HepG2 (cell line): ENCODE measurements at regions not wholly inside any gene's neighbourhood (a gene's known extent, or its start where the extent isn't known, plus 50 kb on each side); places are given as distances from the start of the nearest gene placed in this dataset.

ENCODE experiments used
- ATAC-seq: fragments of 200-7000 bp; cut with Tn5 transposase; 3 replicates; pipeline ENCODE4 v1.9.1; 2020; ENCODE audit warnings: mild to moderate bottlenecking, moderate library complexity
- BruUV-seq: library from RNA; stranded (reverse); fragments of 400-500 nt; replicated peaks from 2 replicates; lab custom pipeline; 2021; lab: Mats Ljungman, UMichigan
- CTCF ChIA-PET: fragments of 300-600 bp; formaldehyde crosslinking; extraction: SDS; loops from one replicate; lab custom pipeline; 2021; ENCODE audit warnings: low total read pairs, inconsistent platforms, low intra/inter-chr PET ratio; lab: Yijun Ruan, JAX
- POLR2A ChIA-PET: fragments of 350-600 bp; sonication (Branson Sonifier 250); formaldehyde crosslinking; loops from one replicate; lab custom pipeline; 2020; ENCODE audit warnings: antibody characterized with exemption, inconsistent platforms; lab: Yijun Ruan, JAX
- DNase-seq: peaks from one replicate; pipeline ENCODE4 v3.0.0-alpha.2; 2015; ENCODE audit warnings: low spot score
- FAIRE-seq: peaks from 3 replicates; lab custom pipeline; 2011; peaks lifted over from hg19 to GRCh38; lab: Jason Lieb, UNC
- H2AFZ ChIP-seq: one replicate; pipeline ENCODE4 v1.6.1; 2011; ENCODE audit warnings: low read length, inconsistent platforms
- H3K27ac ChIP-seq: fragments of 300-600 bp; 3 replicates; pipeline ENCODE4 v1.8.0; 2011; ENCODE audit warnings: mixed run types, mild to moderate bottlenecking, mixed read lengths, low read length, inconsistent platforms; ENCODE audit not compliant: insufficient read depth; ENCODE audit errors: extremely low read length
- H3K27me3 ChIP-seq, 2 experiments: fragments of 200-600 bp in 1 of 2; 2 replicates in 1 of 2; 3 replicates in 1 of 2; pipeline versions ENCODE4 v1.6.0 to v1.8.0; 2011; ENCODE audit warnings: low read length in 2 of 2, mild to moderate bottlenecking in 2 of 2, moderate library complexity in 2 of 2, inconsistent platforms in 1 of 2; ENCODE audit not compliant: insufficient read depth in 2 of 2, control insufficient read depth in 1 of 2
- H3K36me3 ChIP-seq, 2 experiments: fragments of 200-600 bp in 1 of 2; replicated peaks in 1 of 2; 2 replicates in 1 of 2; 3 replicates in 1 of 2; pipeline versions ENCODE4 v1.5.1 to v1.8.0; 2011; ENCODE audit warnings: low read length in 2 of 2, inconsistent platforms in 1 of 2; ENCODE audit not compliant: insufficient read depth in 2 of 2, control insufficient read depth in 1 of 2
- H3K4me1 ChIP-seq: 2 replicates; pipeline ENCODE4 v1.5.1; 2012; ENCODE audit warnings: low read length, inconsistent platforms; ENCODE audit not compliant: insufficient read depth
- H3K4me2 ChIP-seq: 2 replicates; pipeline ENCODE4 v1.6.0; 2011; ENCODE audit warnings: low read depth, low read length, inconsistent platforms
- H3K4me3 ChIP-seq, 3 experiments: fragments of 200-600 bp in 1 of 3; sonication (generic), shearing (Covaris generic) in 1 of 3; replicated peaks in 1 of 3; 2 replicates each; pipeline ENCODE4 v1.5.1; 2011 to 2016; ENCODE audit warnings: low read length in 3 of 3, inconsistent platforms in 2 of 3, low read depth in 2 of 3, mild to moderate bottlenecking in 2 of 3, control low read depth in 1 of 3, mixed read lengths in 1 of 3; ENCODE audit not compliant: insufficient read depth in 1 of 3
- H3K79me2 ChIP-seq: one replicate; pipeline ENCODE4 v1.6.1; 2011; ENCODE audit warnings: low read length, inconsistent platforms; ENCODE audit not compliant: insufficient read depth
- H3K9ac ChIP-seq: 2 replicates; pipeline ENCODE4 v1.6.0; 2011; ENCODE audit warnings: mild to moderate bottlenecking, low read depth, low read length, inconsistent platforms; ENCODE audit not compliant: insufficient read depth
- H3K9me3 ChIP-seq: 2 replicates; pipeline ENCODE4 v1.5.1; 2012; ENCODE audit warnings: mild to moderate bottlenecking, low read length
- H4K20me1 ChIP-seq: 2 replicates; pipeline ENCODE4 v1.6.0; 2011; ENCODE audit warnings: inconsistent platforms, mild to moderate bottlenecking, low read length, moderate library complexity; ENCODE audit not compliant: insufficient read depth
- FOSL1 ChIP-seq: sonication (generic); formaldehyde crosslinking; IDR thresholded peaks from 2 replicates; pipeline ENCODE4 v1.9.0; 2021; ENCODE audit warnings: missing genetic modification reagents, borderline replicate concordance
- MAF1 ChIP-seq: sonication (generic); formaldehyde crosslinking; IDR thresholded peaks from 2 replicates; pipeline ENCODE4 v1.5.0; 2020; ENCODE audit warnings: missing genetic modification reagents, borderline replicate concordance
- MYNN ChIP-seq: sonication (generic); formaldehyde crosslinking; IDR thresholded peaks from 2 replicates; pipeline ENCODE4 v1.4.0; 2020; ENCODE audit warnings: mild to moderate bottlenecking, low read depth, missing genetic modification reagents
- NFATC3 ChIP-seq: sonication (generic); formaldehyde crosslinking; IDR thresholded peaks from 2 replicates; pipeline ENCODE4 v1.5.1; 2020; ENCODE audit warnings: mild to moderate bottlenecking, missing genetic modification reagents
- PAWR ChIP-seq: sonication (generic); formaldehyde crosslinking; IDR thresholded peaks from 2 replicates; pipeline ENCODE4 v1.4.0; 2020; ENCODE audit warnings: missing genetic modification reagents, mild to moderate bottlenecking, borderline replicate concordance
- TIGD3 ChIP-seq: sonication (generic); formaldehyde crosslinking; IDR thresholded peaks from 2 replicates; pipeline ENCODE4 v1.5.1; 2020; ENCODE audit warnings: mild to moderate bottlenecking, missing genetic modification reagents, borderline replicate concordance
- ZNF101 ChIP-seq: sonication (generic); formaldehyde crosslinking; IDR thresholded peaks from 2 replicates; pipeline ENCODE4 v1.4.0; 2020; ENCODE audit warnings: mild to moderate bottlenecking, low read depth, missing genetic modification reagents, borderline replicate concordance
- ZNF354B ChIP-seq: sonication (generic); formaldehyde crosslinking; IDR thresholded peaks from 2 replicates; pipeline ENCODE4 v1.8.0; 2022; ENCODE audit warnings: mild to moderate bottlenecking, missing genetic modification reagents
- WGBS: methylation state at CpG from one replicate; pipeline ENCODE4 v1.1.6; 2017; ENCODE audit warnings: low lambda C conversion rate; 5-methylcytosine and 5-hydroxymethylcytosine counted together
- in situ Hi-C: cut with HindIII; loops from 2 replicates; pipeline ENCODE4 v1.10.0; 2017; ENCODE audit warnings: low pct_unique_long_range_greater_than_20kb; ENCODE audit not compliant: extremely low pct_ligation_motif_present
- intact Hi-C: fragments of 100-400 bp; cut with micrococcal nuclease; formaldehyde crosslinking; loops from one replicate; pipeline ENCODE4 v1.10.0; 2022; ENCODE audit not compliant: unreplicated experiment

GRCh38 chr3:163185721-163186350 lies 1689.2 kb downstream of the OTOL1 start:
- CTCF ChIA-PET = no interaction called here
- intact Hi-C loops (no loop called here), in situ Hi-C loops (no loop called here)
- POLR2A ChIA-PET = no interaction called here
- no peak for ATAC-seq
- H3K4me3 ChIP-seq = no peak overlapping the region
- no peak overlapping the region for H3K9ac ChIP-seq
- BruUV-seq = no TSS peak
- H2AFZ ChIP-seq = no peak overlapping the region
- H3K4me1 ChIP-seq = no peaks in the 10 kb centered on the region
- no peak for FAIRE-seq
- H3K4me2 ChIP-seq = no peak overlapping the region
- TF ChIP-seq MYNN (CRISPR knock-in tag) (no peak), NFATC3 (CRISPR knock-in tag) (no peak), TIGD3 (CRISPR knock-in tag) (no peak), PAWR (CRISPR knock-in tag) (no peak), ZNF354B (CRISPR knock-in tag) (no peak), MAF1 (CRISPR knock-in tag) (no peak), ZNF101 (no peak), FOSL1 (CRISPR knock-in tag) (no peak)
- 0% methylated on average over 1 of the region's 1 CpG for WGBS
- H3K36me3 ChIP-seq = no peaks in the 10 kb centered on the region
- no peaks in the 10 kb centered on the region for H3K79me2 ChIP-seq
- no peaks in the 10 kb centered on the region for H3K27me3 ChIP-seq
- no peaks in the 10 kb centered on the region for H4K20me1 ChIP-seq
- H3K27ac ChIP-seq = no peak overlapping the region
- no peak for DNase-seq
- peaks cover 19% of the 10 kb centered on the region for H3K9me3 ChIP-seq
